SK-N-MC (cell line): ENCODE measurements at regions not wholly inside any gene's neighbourhood (a gene's known extent, or its start where the extent isn't known, plus 50 kb on each side); places are given as distances from the start of the nearest gene placed in this dataset.

Experiments used
- EZH2 ChIP-seq: fragments of 200-600 bp; sonication (generic); IDR thresholded peaks from one replicate; pipeline ENCODE4 v1.6.1; 2017; ENCODE audit warnings: antibody characterized with exemption
- POLR2AphosphoS5 ChIP-seq: IDR thresholded peaks from 2 replicates; pipeline ENCODE4 v1.6.1; 2012; ENCODE audit warnings: mild to moderate bottlenecking, low read depth, low read length, borderline replicate concordance

GRCh38 chr18:40824291-40824690 is 1130.7 kb upstream of the PIK3C3 start:
- TF ChIP-seq POLR2AphosphoS5 (no peak), EZH2 (no peak)
